PC-9 (cell line): ENCODE measurements at regions not wholly inside any gene's neighbourhood (a gene's known extent, or its start where the extent isn't known, plus 50 kb on each side); places are given as distances from the start of the nearest gene placed in this dataset.

ENCODE experiments used
- EZH2 ChIP-seq: fragments of 200-600 bp; sonication (generic); IDR thresholded peaks from 2 replicates; pipeline ENCODE4 v1.8.0; 2017; ENCODE audit warnings: antibody characterized with exemption, low read depth
- TF ChIP-seq, protein P1 (sequence below): fragments of 200-600 bp; sonication (generic); conservative IDR thresholded peaks from 2 replicates; pipeline ENCODE4 v1.6.1; 2017; ENCODE audit warnings: mixed run types, antibody characterized with exemption, mild to moderate bottlenecking, moderate library complexity

- TF ChIP-seq, protein P1, sequence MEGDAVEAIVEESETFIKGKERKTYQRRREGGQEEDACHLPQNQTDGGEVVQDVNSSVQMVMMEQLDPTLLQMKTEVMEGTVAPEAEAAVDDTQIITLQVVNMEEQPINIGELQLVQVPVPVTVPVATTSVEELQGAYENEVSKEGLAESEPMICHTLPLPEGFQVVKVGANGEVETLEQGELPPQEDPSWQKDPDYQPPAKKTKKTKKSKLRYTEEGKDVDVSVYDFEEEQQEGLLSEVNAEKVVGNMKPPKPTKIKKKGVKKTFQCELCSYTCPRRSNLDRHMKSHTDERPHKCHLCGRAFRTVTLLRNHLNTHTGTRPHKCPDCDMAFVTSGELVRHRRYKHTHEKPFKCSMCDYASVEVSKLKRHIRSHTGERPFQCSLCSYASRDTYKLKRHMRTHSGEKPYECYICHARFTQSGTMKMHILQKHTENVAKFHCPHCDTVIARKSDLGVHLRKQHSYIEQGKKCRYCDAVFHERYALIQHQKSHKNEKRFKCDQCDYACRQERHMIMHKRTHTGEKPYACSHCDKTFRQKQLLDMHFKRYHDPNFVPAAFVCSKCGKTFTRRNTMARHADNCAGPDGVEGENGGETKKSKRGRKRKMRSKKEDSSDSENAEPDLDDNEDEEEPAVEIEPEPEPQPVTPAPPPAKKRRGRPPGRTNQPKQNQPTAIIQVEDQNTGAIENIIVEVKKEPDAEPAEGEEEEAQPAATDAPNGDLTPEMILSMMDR: no peak
- no peak for TF ChIP-seq EZH2
These were observed 81.1 kb downstream of the VMA21 start for GRCh38 chrX:151478058-151478457.
